ENCODE measurements at regions not wholly inside any gene's neighbourhood (a gene's known extent, or its start where the extent isn't known, plus 50 kb on each side); places are given as distances from the start of the nearest gene placed in this dataset.
"Not testable (repeated sequence)": the region's sequence is repeated elsewhere in the genome, so short reads cannot be mapped to it uniquely, and the experiment has no call there.

- no peak for DNase-seq
These were observed 609.7 kb downstream of the SLC16A7 start for GRCh38 chr12:60205500-60205899.

- no peak for DNase-seq
These were observed 613.7 kb downstream of the SLC16A7 start for GRCh38 chr12:60209521-60209920.

- DNase-seq, result no peak
These were observed 614.1 kb downstream of the SLC16A7 start for GRCh38 chr12:60209933-60210332.

GRCh38 chr12:60210756-60211155 lies 614.9 kb downstream of the SLC16A7 start:
- DNase-seq, result no peak

- no peak for DNase-seq
These were observed 615.4 kb downstream of the SLC16A7 start for GRCh38 chr12:60211244-60211643.

DNA sequence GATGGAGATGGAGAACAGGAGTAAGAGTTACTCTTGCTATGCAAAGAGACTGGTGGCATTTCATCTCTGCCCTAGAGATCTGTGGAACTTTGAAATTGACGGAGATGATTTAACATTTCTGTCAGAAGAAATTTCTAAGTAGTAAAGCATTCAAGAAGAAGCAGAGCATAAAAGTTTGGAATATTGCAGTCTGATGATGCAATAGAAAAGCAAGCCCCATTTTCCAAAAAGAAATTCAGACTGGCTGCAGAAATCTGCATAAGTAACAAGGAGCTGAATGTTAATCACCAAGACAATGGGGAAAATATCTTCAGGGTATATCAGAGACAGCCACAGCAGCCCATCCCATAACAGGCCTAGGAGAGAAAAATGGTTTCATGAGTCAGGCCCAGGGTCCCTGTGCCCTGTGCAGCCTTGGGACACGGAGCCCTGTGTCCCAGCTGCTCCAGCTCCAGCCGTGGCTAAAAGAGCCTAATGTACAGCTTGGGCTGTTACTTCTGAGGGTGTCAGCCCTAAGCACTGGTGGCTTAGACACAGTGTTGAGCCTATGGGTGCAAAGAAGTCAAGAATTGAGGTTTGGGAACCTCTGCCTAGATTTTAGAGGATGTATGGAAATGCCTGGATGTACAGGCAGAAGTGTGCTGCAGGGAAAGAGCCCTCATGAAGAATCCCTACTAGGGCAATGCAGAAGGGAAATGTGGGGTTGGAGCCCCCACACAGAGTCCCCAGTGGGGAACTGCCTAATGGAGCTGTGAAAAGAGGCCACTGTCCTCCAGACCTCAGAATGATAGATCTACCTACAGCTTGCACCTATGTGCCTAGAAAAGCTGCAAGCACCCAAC lies 616.6 kb downstream of the SLC16A7 start:
- DNase-seq, result no peak

- not testable (repeated sequence) for DNase-seq
These were observed 617.4 kb downstream of the SLC16A7 start for GRCh38 chr12:60213272-60213671.

DNA sequence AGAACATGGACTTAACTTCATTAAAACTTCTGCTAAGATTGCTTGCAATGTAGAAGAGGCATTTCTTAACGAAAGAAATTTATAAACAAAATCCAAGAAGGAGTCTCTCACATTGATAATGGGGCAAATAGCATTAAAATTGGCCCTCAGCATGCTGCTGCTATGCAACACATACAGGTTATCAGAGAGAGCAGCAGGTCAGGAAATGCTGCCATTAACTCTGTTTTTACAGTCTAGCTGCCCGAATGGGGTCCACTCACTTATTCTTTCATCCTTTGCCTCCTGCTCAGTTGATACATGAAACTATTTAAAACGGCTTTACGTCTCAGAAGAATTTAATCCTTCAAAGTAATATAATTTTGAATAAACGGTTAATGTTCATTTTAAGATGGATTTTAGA lies 620.4 kb downstream of the SLC16A7 start:
- no peak for DNase-seq

- no peak for DNase-seq
These were observed 627.4 kb downstream of the SLC16A7 start for GRCh38 chr12:60223242-60223641.

- no peak for DNase-seq
These were observed 629.6 kb downstream of the SLC16A7 start for GRCh38 chr12:60225216-60226000.

DNA sequence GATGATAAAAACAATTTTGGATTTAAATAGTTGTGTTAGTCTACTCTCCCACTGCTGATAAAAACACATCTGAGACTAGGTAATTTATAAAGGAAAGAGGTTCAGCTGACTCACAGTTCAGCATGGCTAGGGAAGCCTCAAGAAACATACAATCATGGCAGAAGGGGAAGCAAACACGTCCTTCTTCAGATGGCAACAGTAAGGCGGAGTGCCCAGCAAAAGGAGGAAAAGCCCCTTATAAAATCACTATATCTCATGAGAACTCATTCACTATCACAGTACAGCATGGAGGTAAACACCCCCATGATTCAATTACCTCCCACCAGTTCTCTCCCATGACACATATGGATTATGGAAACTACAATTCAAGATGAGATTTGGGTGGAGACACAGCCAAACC lies 632.1 kb downstream of the SLC16A7 start:
- DNase-seq, result no peak

- no peak for DNase-seq
These were observed 634.2 kb downstream of the SLC16A7 start for GRCh38 chr12:60230056-60230455.

DNA sequence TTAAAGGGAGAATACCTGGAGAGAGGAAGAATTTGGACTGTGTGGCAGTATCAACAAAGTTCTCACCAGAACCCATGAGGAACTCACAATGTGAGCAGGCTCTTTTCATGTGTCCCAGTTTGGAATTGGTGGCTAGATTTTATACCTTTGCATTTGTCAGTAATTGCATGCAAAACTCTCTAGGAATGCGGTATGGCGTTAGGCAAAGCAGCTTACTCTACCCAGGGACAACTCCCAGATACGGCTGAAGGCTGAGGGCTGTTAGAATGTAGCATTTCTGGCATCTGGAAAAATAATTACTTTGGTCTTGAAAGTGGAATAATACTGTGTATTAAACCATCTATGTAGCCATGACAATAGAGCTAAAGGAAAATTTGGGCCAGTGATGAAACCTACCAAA lies 635.5 kb downstream of the SLC16A7 start:
- no peak for DNase-seq

DNA sequence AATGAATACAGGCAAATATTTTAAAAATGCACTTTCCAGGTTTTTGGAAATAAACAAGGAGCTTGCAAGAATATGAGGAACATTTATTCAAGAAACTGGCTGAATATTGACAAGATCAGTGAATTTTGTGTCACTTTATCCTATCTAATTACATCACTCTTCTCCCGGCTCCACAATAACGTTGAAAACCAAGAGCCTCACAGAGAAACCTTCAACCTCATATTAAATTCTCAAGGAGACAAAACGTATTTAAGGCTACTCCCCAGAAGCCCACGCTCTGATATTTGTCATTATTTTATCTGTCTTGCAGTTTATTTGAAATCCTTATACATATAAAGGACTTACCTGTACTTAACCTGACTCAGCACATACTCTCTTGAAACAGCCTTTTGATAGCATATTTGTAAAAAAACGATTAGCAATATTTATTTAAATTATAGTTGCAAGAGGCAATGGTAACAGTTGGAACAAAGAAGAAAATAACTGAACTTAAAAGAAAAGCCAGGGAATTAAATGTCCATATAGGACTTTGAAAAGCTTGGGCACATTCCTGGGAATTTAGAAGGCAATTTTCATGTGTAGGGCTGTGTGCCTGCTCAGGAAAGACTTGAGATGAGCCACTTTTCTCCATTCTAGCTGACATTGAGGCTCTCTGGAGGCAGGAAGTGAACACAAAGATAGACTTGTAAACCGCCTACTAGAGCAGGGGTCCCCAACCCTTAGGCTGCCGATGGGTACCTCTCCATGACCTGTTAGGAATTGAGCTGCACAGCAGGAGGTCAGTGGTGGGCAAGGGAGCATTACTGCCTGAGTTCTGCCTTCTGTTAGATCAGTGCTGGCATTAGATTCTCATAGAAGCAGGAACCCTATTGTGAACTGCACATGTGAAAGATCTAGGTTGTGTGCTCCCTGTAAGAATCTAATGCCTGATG lies 636.4 kb downstream of the SLC16A7 start:
- no peak for DNase-seq

- not testable (repeated sequence) for DNase-seq
These were observed 638.9 kb downstream of the SLC16A7 start for GRCh38 chr12:60234611-60235195.

DNA sequence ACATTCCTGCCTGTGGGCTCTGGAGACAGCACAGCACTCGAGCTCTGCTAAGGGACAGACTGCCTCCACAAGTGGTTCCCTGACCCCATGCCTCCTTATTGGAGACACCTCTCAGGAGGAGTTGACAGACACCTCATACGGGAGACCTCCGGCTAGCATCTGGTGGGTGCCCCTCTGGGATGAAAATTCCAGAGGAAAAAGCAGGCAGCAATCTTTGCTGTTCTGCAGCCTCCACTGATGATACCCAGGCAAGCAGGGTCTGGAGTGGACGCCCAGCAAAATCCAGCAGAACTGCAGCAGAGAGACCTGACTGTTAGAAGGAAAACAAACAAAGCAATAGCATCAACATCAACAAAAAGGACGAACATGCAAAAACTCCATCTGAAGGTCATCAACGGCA lies 639.4 kb downstream of the SLC16A7 start:
- DNase-seq, result no peak

- not testable (repeated sequence) for DNase-seq
These were observed 640.6 kb downstream of the SLC16A7 start for GRCh38 chr12:60236416-60236815.

GRCh38 chr12:60240891-60241290 lies 645.1 kb downstream of the SLC16A7 start:
- no peak for DNase-seq

- DNase-seq, result no peak
These were observed 655.3 kb downstream of the SLC16A7 start for GRCh38 chr12:60251091-60251490.

GRCh38 chr12:60252359-60253096 lies 656.7 kb downstream of the SLC16A7 start:
- no peak for DNase-seq

- DNase-seq, result no peak
These were observed 659.2 kb downstream of the SLC16A7 start for GRCh38 chr12:60255044-60255443.

- DNase-seq, result no peak
These were observed 661.2 kb downstream of the SLC16A7 start for GRCh38 chr12:60257063-60257462.

Measured in stimulated activated naive CD4-positive, alpha-beta T cell treated with Interleukin-2 at 50 U/mL for 16 hours (primary cell).